ENCODE measurements at regions not wholly inside any gene's neighbourhood (a gene's known extent, or its start where the extent isn't known, plus 50 kb on each side); places are given as distances from the start of the nearest gene placed in this dataset.

- H3K27ac ChIP-seq: no peak overlapping the region
- DNase-seq: no peak
- peaks cover 0 to 7% (median 0%) of the 10 kb centered on the region in 11 donors for H3K9me3 ChIP-seq
- H3K4me3 ChIP-seq: no peak overlapping the region
- no peaks in the 10 kb centered on the region for H3K36me3 ChIP-seq
- peaks cover 0 to 13% (median 0%) of the 10 kb centered on the region in 9 donors for H3K4me1 ChIP-seq
- no peaks in the 10 kb centered on the region for H3K27me3 ChIP-seq
- no peak for TF ChIP-seq CTCF (IDR thresholded peaks at IDR 0.05)
- WGBS, 2 donors: 76 to 80% methylated on average over 6 of the region's 6 CpGs
- intact Hi-C loops (cut with DNase I): loop anchor here in 1 of 10 donors (10.0 kb wide), 1 partner anchor 118 kb away; no protein-coding TSS in a partner anchor
- no peak for ATAC-seq
These were observed 250.3 kb downstream of the SEC61B start for GRCh38 chr9:99472240-99472915.

- Histone ChIP-seq H3K36me3 (no peaks in the 10 kb centered on the region), H3K27me3 (no peaks in the 10 kb centered on the region), H3K4me3 (no peak overlapping the region), H3K9me3 (peaks cover 0 to 7% (median 0%) of the 10 kb centered on the region in 11 donors), H3K27ac (no peak overlapping the region), H3K4me1 (peaks cover 0 to 13% (median 0%) of the 10 kb centered on the region in 9 donors)
- DNase-seq (no peak), ATAC-seq (no peak)
- intact Hi-C loops (cut with DNase I): loop anchor here in 1 of 10 donors (10.0 kb wide), 1 partner anchor 118 kb away; no protein-coding TSS in a partner anchor
- TF ChIP-seq CTCF (IDR thresholded peaks at IDR 0.05): no peak
- WGBS, 2 donors: 85 to 92% methylated on average over 1 of the region's 1 CpG
These were observed 250.8 kb downstream of the SEC61B start for GRCh38 chr9:99472916-99473245.

- Histone ChIP-seq H3K9me3 (peaks cover 0 to 2% (median 0%) of the 10 kb centered on the region in 11 donors), H3K4me3 (no peak overlapping the region), H3K36me3 (no peaks in the 10 kb centered on the region), H3K27ac (no peak overlapping the region), H3K4me1 (peaks cover 0 to 21% (median 0%) of the 10 kb centered on the region in 9 donors), H3K27me3 (no peaks in the 10 kb centered on the region)
- intact Hi-C loops (cut with DNase I): loop anchor here in 1 of 10 donors (10.0 kb wide), 1 partner anchor 119 kb away; no protein-coding TSS in a partner anchor
- no peak for TF ChIP-seq CTCF (IDR thresholded peaks at IDR 0.05)
- DNase-seq (peak in 1 of 2 donors; percentile 33), ATAC-seq (peak in 3 of 8 donors; percentile 44 to 67 (median 62))
These were observed 252.1 kb downstream of the SEC61B start for GRCh38 chr9:99474186-99474585.

- H3K27me3 ChIP-seq: no peaks in the 10 kb centered on the region
- no peak overlapping the region for H3K4me3 ChIP-seq
- H3K27ac ChIP-seq: no peak overlapping the region
- no peak for ATAC-seq
- intact Hi-C loops (cut with DNase I): loop anchor here in 1 of 10 donors (10.0 kb wide), 1 partner anchor 121 kb away; no protein-coding TSS in a partner anchor
- H3K4me1 ChIP-seq: peaks cover 0 to 21% (median 0%) of the 10 kb centered on the region in 9 donors
- DNase-seq: no peak
- H3K9me3 ChIP-seq: no peaks in the 10 kb centered on the region
- no peak for TF ChIP-seq CTCF (IDR thresholded peaks at IDR 0.05)
- no peaks in the 10 kb centered on the region for H3K36me3 ChIP-seq
- WGBS, 2 donors: 56 to 66% methylated on average over 3 of the region's 3 CpGs
These were observed 253.5 kb downstream of the SEC61B start for GRCh38 chr9:99475401-99476065.
